ENCODE measurements at regions not wholly inside any gene's neighbourhood (a gene's known extent, or its start where the extent isn't known, plus 50 kb on each side); places are given as distances from the start of the nearest gene placed in this dataset.

- H3K4me1 ChIP-seq, result peaks cover 0 to 66% (median 10%) of the 10 kb centered on the region in 3 donors
- intact Hi-C loops (cut with DNase I), result no loop called here
- no peaks in the 10 kb centered on the region for H3K36me3 ChIP-seq
- no peak overlapping the region for H3K27ac ChIP-seq
- no peak overlapping the region for H3K4me3 ChIP-seq
- 77 to 86% methylated on average over 3 of the region's 3 CpGs for WGBS, 2 donors
- no peaks in the 10 kb centered on the region for H3K9me3 ChIP-seq
- H3K27me3 ChIP-seq, result no peaks in the 10 kb centered on the region
- DNase-seq, result no peak
- TF ChIP-seq, protein P1, sequence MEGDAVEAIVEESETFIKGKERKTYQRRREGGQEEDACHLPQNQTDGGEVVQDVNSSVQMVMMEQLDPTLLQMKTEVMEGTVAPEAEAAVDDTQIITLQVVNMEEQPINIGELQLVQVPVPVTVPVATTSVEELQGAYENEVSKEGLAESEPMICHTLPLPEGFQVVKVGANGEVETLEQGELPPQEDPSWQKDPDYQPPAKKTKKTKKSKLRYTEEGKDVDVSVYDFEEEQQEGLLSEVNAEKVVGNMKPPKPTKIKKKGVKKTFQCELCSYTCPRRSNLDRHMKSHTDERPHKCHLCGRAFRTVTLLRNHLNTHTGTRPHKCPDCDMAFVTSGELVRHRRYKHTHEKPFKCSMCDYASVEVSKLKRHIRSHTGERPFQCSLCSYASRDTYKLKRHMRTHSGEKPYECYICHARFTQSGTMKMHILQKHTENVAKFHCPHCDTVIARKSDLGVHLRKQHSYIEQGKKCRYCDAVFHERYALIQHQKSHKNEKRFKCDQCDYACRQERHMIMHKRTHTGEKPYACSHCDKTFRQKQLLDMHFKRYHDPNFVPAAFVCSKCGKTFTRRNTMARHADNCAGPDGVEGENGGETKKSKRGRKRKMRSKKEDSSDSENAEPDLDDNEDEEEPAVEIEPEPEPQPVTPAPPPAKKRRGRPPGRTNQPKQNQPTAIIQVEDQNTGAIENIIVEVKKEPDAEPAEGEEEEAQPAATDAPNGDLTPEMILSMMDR (IDR thresholded peaks at IDR 0.05), result no peak
- TF ChIP-seq POLR2A (IDR thresholded peaks at IDR 0.05), result no peak
Observed at GRCh38 chr4:123890889-123891288, 494.3 kb downstream of the SPRY1 start.

- Histone ChIP-seq H3K4me1 (peaks cover 0 to 65% (median 14%) of the 10 kb centered on the region in 3 donors), H3K27ac (no peak overlapping the region), H3K4me3 (no peak overlapping the region), H3K27me3 (no peaks in the 10 kb centered on the region), H3K36me3 (no peaks in the 10 kb centered on the region), H3K9me3 (no peaks in the 10 kb centered on the region)
- TF ChIP-seq, protein P1 (IDR thresholded peaks at IDR 0.05), result no peak
- no peak for TF ChIP-seq POLR2A (IDR thresholded peaks at IDR 0.05)
- DNase-seq, result no peak
- intact Hi-C loops (cut with DNase I), result no loop called here
- WGBS, 2 donors, result 78% methylated on average over 3 of the region's 3 CpGs
Observed at GRCh38 chr4:123891881-123892280, 495.3 kb downstream of the SPRY1 start.

DNA sequence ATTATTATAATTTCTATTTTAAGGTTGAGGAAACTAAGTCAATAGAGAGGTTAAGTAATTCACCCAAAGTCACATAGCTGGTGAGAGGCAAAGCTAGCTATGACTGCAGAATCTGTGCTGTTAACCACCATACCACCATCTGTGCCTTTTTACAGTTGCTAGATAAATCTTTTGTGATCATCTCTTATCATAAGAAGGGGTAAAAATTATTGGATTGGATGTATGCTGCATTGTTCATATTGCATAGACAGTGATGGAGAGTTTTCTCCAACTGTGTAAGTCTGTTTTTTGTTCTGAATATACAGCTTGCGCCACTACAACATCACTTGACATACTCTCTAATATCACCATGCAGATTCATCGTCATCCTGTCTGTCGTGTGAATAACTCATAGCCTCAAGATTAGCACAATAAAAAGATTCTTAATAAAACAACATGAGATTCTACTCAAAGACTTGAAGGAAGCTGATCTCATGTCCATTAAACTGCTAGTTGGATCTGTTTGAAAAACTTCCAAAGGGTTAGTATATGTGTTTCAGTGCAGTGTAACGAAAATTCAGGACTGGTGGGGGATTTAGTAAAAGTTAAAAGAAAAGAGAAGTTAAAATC is 495.9 kb downstream of the SPRY1 start:
- H3K36me3 ChIP-seq, result no peaks in the 10 kb centered on the region
- H3K9me3 ChIP-seq, result no peaks in the 10 kb centered on the region
- TF ChIP-seq, protein P1 (IDR thresholded peaks at IDR 0.05), result no peak
- no peak for TF ChIP-seq POLR2A (IDR thresholded peaks at IDR 0.05)
- H3K4me1 ChIP-seq, result peaks cover 0 to 62% (median 16%) of the 10 kb centered on the region in 3 donors
- no peak overlapping the region for H3K4me3 ChIP-seq
- H3K27ac ChIP-seq, result peak overlapping the region in 2 of 4 donors; percentile 8 to 51
- H3K27me3 ChIP-seq, result no peaks in the 10 kb centered on the region
- 78 to 85% methylated on average over 4 of the region's 4 CpGs for WGBS, 2 donors
- DNase-seq, result no peak
- intact Hi-C loops (cut with DNase I), result no loop called here

DNA sequence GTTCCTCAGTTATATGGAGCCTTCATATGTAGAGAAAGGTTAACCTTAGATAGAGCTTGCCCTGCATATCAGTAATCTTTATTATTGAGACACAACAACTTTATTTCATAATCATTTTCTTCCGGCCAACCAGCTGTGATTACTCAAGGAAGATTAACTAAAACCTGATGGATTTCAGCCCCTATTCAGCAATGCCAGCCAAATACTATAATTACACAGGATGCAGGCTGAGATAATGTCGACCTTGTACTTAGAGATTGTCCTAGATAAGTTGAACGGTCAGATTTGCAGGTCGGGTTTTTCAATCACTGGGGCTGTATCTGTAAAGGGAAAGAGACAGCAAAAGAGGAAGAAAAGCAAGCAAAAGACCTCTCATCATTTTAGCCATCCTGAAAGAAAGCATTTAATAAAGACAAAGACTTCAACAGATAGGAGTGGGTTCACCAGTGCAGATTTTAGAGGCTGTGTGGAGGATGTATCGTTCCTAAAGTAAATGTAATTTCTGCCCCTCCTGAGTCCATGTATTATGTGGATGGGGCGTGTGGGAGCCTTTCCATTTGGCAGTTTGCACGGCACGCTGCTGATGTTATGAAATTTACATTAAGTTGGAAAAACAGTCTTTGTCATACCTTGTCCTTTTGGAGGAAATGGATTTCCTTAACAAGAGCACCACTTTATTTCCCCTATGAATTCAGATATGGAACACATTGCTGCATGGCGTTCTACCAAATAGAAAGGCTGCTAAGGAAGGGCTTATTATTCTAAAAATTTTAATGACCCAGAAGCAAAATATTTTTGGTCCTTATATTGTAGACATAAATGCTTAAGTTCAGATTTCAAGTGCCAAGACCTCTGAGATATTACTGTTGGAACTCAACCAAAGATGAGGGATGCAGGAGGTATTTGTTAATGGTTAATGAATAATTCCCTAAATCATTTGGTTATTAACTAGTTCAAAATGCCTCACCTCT is 496.7 kb downstream of the SPRY1 start:
- DNase-seq, result no peak

More for the DNA sequence above, 496.7 kb downstream of the SPRY1 start:
- H3K27ac ChIP-seq, result peak overlapping the region in 3 of 4 donors; percentile 42 to 51 (median 44)
- H3K4me1 ChIP-seq, result peaks cover 0 to 53% (median 16%) of the 10 kb centered on the region in 3 donors
- no peak for TF ChIP-seq POLR2A (IDR thresholded peaks at IDR 0.05)
- TF ChIP-seq, protein P1 (IDR thresholded peaks at IDR 0.05), result no peak
- H3K27me3 ChIP-seq, result no peaks in the 10 kb centered on the region
- no peaks in the 10 kb centered on the region for H3K9me3 ChIP-seq
- no peak overlapping the region for H3K4me3 ChIP-seq
- H3K36me3 ChIP-seq, result no peaks in the 10 kb centered on the region
- intact Hi-C loops (cut with DNase I), result no loop called here
- WGBS, 2 donors, result 32 to 35% methylated on average over 9 of the region's 9 CpGs

All from esophagus squamous epithelium (tissue), 5 donors.